Endodermal cell (in vitro differentiated cells): ENCODE measurements at regions not wholly inside any gene's neighbourhood (a gene's known extent, or its start where the extent isn't known, plus 50 kb on each side); places are given as distances from the start of the nearest gene placed in this dataset.

Source experiments
- DNase-seq: peaks from one replicate; pipeline ENCODE4 v3.0.0-alpha.2; 2017
- H3K27ac ChIP-seq: 2 replicates; pipeline ENCODE4 v1.5.1; 2013; ENCODE audit warnings: mild to moderate bottlenecking, low read depth, low read length, moderate library complexity
- H3K27me3 ChIP-seq: 2 replicates; pipeline ENCODE4 v1.6.1; 2013; ENCODE audit warnings: mild to moderate bottlenecking, low read length, moderate library complexity; ENCODE audit not compliant: insufficient read depth, control insufficient read depth, poor library complexity, severe bottlenecking
- H3K36me3 ChIP-seq: 2 replicates; pipeline ENCODE4 v1.7.0; 2013; ENCODE audit warnings: mild to moderate bottlenecking, low read length, moderate library complexity; ENCODE audit not compliant: control insufficient read depth, insufficient read depth
- H3K4me1 ChIP-seq: one replicate; pipeline ENCODE4 v1.7.0; 2013; ENCODE audit warnings: low read length; ENCODE audit not compliant: control insufficient read depth, insufficient read depth
- H3K4me3 ChIP-seq: 2 replicates; pipeline ENCODE4 v1.5.1; 2013; ENCODE audit warnings: mild to moderate bottlenecking, low read length, moderate library complexity
- H3K9ac ChIP-seq: 2 replicates; pipeline ENCODE4 v1.6.1; 2013; ENCODE audit warnings: mild to moderate bottlenecking, low read length, moderate library complexity; ENCODE audit not compliant: poor library complexity, severe bottlenecking; ENCODE audit errors: extremely low read depth
- H3K9me3 ChIP-seq: 2 replicates; pipeline ENCODE4 v1.6.1; 2013; ENCODE audit warnings: mild to moderate bottlenecking, low read length, moderate library complexity; ENCODE audit not compliant: control insufficient read depth
- H3K27ac Mint-ChIP-seq: 2 replicates; pipeline ENCODE4 v1.8.0; 2020; ENCODE audit warnings: mixed read lengths
- H3K27me3 Mint-ChIP-seq: 2 replicates; pipeline ENCODE4 v1.8.0; 2021; ENCODE audit warnings: mild to moderate bottlenecking, mixed read lengths; ENCODE audit not compliant: insufficient read depth
- H3K36me3 Mint-ChIP-seq: 2 replicates; pipeline ENCODE4 v1.8.0; 2020; ENCODE audit warnings: low read depth, mixed read lengths
- H3K4me1 Mint-ChIP-seq: 2 replicates; pipeline ENCODE4 v1.8.0; 2020; ENCODE audit warnings: mixed read lengths
- H3K4me3 Mint-ChIP-seq: 2 replicates; pipeline ENCODE4 v1.8.0; 2020; ENCODE audit warnings: mild to moderate bottlenecking, moderate library complexity, mixed read lengths
- H3K9me3 Mint-ChIP-seq: 2 replicates; pipeline ENCODE4 v1.8.0; 2020; ENCODE audit warnings: mild to moderate bottlenecking, mixed read lengths
- WGBS, 2 experiments: methylation state at CpG; one replicate each; pipeline versions ENCODE4 v1.1.5 to v1.1.7; 2013; ENCODE audit warnings: missing lambda C conversion rate in 2 of 2, mixed read lengths in 1 of 2; ENCODE audit not compliant: insufficient coverage in 1 of 2, insufficient read length in 1 of 2; 5-methylcytosine and 5-hydroxymethylcytosine counted together
- TF ChIP-seq, protein P1 (sequence below): fragments of 200-600 bp; sonication (generic); conservative IDR thresholded peaks from 2 replicates; pipeline ENCODE4 v1.5.0; 2021; ENCODE audit warnings: antibody characterized with exemption, mild to moderate bottlenecking

GRCh38 chr4:66212489-66212888 is 542.2 kb upstream of the EPHA5 start:
- Histone ChIP-seq H3K4me3 (no peak overlapping the region), H3K4me1 (no peaks in the 10 kb centered on the region), H3K9ac (no peak overlapping the region), H3K27ac (no peak overlapping the region), H3K27me3 (no peaks in the 10 kb centered on the region), H3K9me3 (no peaks in the 10 kb centered on the region), H3K36me3 (no peaks in the 10 kb centered on the region)
- no peaks in the 10 kb centered on the region for H3K4me1 Mint-ChIP-seq
- no peak for DNase-seq
- H3K9me3 Mint-ChIP-seq: peaks cover 2% of the 10 kb centered on the region
- TF ChIP-seq, protein P1, sequence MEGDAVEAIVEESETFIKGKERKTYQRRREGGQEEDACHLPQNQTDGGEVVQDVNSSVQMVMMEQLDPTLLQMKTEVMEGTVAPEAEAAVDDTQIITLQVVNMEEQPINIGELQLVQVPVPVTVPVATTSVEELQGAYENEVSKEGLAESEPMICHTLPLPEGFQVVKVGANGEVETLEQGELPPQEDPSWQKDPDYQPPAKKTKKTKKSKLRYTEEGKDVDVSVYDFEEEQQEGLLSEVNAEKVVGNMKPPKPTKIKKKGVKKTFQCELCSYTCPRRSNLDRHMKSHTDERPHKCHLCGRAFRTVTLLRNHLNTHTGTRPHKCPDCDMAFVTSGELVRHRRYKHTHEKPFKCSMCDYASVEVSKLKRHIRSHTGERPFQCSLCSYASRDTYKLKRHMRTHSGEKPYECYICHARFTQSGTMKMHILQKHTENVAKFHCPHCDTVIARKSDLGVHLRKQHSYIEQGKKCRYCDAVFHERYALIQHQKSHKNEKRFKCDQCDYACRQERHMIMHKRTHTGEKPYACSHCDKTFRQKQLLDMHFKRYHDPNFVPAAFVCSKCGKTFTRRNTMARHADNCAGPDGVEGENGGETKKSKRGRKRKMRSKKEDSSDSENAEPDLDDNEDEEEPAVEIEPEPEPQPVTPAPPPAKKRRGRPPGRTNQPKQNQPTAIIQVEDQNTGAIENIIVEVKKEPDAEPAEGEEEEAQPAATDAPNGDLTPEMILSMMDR: no peak
- 90 to 97% methylated on average over 2 to 5 of the region's 5 CpGs for WGBS, 2 experiments
- no peak overlapping the region for H3K4me3 Mint-ChIP-seq
- H3K27me3 Mint-ChIP-seq: no peaks in the 10 kb centered on the region
- H3K36me3 Mint-ChIP-seq: no peaks in the 10 kb centered on the region
- H3K27ac Mint-ChIP-seq: no peak overlapping the region

- Mint-ChIP-seq H3K4me1 (peaks cover 2% of the 10 kb centered on the region), H3K4me3 (no peak overlapping the region), H3K27ac (no peak overlapping the region), H3K9me3 (peaks cover 2% of the 10 kb centered on the region), H3K27me3 (no peaks in the 10 kb centered on the region), H3K36me3 (no peaks in the 10 kb centered on the region)
- Histone ChIP-seq H3K9me3 (no peaks in the 10 kb centered on the region), H3K27ac (no peak overlapping the region), H3K27me3 (no peaks in the 10 kb centered on the region), H3K4me3 (no peak overlapping the region), H3K9ac (no peak overlapping the region), H3K36me3 (no peaks in the 10 kb centered on the region), H3K4me1 (no peaks in the 10 kb centered on the region)
- WGBS, 2 experiments: 84 to 100% methylated on average over 1 to 3 of the region's 3 CpGs
- DNase-seq: no peak
- TF ChIP-seq, protein P1: no peak
Observed at GRCh38 chr4:66204534-66205247, 534.4 kb upstream of the EPHA5 start.

DNA sequence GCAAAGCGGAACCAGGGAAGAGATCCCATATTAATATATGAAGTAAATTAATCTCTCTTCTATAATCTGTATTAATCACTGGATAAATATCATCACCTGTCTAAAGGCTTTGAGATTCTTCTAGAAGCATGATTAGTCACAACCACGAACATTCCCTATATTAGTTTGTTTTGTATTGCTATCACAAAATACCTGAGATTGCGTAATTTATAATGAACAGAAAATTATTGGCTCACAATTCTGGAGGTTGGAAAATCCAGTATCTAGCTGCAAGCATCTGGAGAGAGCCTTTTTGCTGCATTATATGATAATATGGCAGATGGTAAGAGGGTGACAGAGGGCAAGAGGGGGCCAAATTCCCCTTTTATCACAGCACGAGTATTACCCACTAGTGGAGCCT is 532.6 kb upstream of the EPHA5 start:
- H3K36me3 Mint-ChIP-seq: no peaks in the 10 kb centered on the region
- H3K4me3 ChIP-seq: no peak overlapping the region

More for the DNA sequence above, 532.6 kb upstream of the EPHA5 start:
- TF ChIP-seq, protein P1: no peak
- no peaks in the 10 kb centered on the region for H3K4me1 ChIP-seq
- Mint-ChIP-seq H3K27ac (no peak overlapping the region), H3K4me1 (peaks cover 2% of the 10 kb centered on the region), H3K9me3 (no peaks in the 10 kb centered on the region), H3K4me3 (no peak overlapping the region), H3K27me3 (no peaks in the 10 kb centered on the region)
- H3K36me3 ChIP-seq: no peaks in the 10 kb centered on the region
- 95 to 100% methylated on average over 1 to 3 of the region's 4 CpGs for WGBS, 2 experiments
- H3K9ac ChIP-seq: no peak overlapping the region
- no peak overlapping the region for H3K27ac ChIP-seq
- DNase-seq: no peak
- H3K27me3 ChIP-seq: no peaks in the 10 kb centered on the region
- H3K9me3 ChIP-seq: no peaks in the 10 kb centered on the region
